Mesenchymal stem cell (in vitro differentiated cells and primary cell): ENCODE measurements at regions not wholly inside any gene's neighbourhood (a gene's known extent, or its start where the extent isn't known, plus 50 kb on each side); places are given as distances from the start of the nearest gene placed in this dataset.
"Not testable (repeated sequence)": the region's sequence is repeated elsewhere in the genome, so short reads cannot be mapped to it uniquely, and the experiment has no call there.

Experiments used
- DNase-seq: peaks from one replicate; pipeline ENCODE4 v3.0.0-alpha.2; 2013
- H2AFZ ChIP-seq: one replicate; pipeline ENCODE4 v1.6.1; 2013; ENCODE audit warnings: low read depth, mild to moderate bottlenecking, control low read depth, inconsistent platforms, low read length, moderate library complexity
- H2AK5ac ChIP-seq: 2 replicates; pipeline ENCODE4 v1.6.1; 2013; ENCODE audit warnings: low read length, moderate library complexity, mild to moderate bottlenecking, inconsistent platforms; ENCODE audit not compliant: severe bottlenecking
- H2BK120ac ChIP-seq: one replicate; pipeline ENCODE4 v1.6.1; 2013; ENCODE audit warnings: low read depth, mild to moderate bottlenecking, inconsistent platforms, low read length, moderate library complexity
- H2BK12ac ChIP-seq, 2 experiments: one replicate each; pipeline ENCODE4 v1.6.1; 2013; ENCODE audit warnings: inconsistent platforms in 2 of 2, low read length in 2 of 2, mild to moderate bottlenecking in 2 of 2, moderate library complexity in 2 of 2, control low read depth in 1 of 2
- H2BK15ac ChIP-seq: one replicate; pipeline ENCODE4 v1.6.1; 2013; ENCODE audit warnings: mild to moderate bottlenecking, low read depth, inconsistent platforms; ENCODE audit not compliant: poor library complexity, severe bottlenecking
- H2BK5ac ChIP-seq: 2 replicates; pipeline ENCODE4 v1.6.1; 2013; ENCODE audit warnings: low read depth, mild to moderate bottlenecking, low read length, control low read depth, inconsistent platforms; ENCODE audit not compliant: poor library complexity, severe bottlenecking
- H3K14ac ChIP-seq, 2 experiments: one replicate each; pipeline ENCODE4 v1.6.1; 2013; ENCODE audit warnings: inconsistent platforms in 2 of 2, low read length in 2 of 2, control low read depth in 1 of 2, mild to moderate bottlenecking in 1 of 2, moderate library complexity in 1 of 2
- H3K18ac ChIP-seq, 2 experiments: one replicate each; pipeline ENCODE4 v1.6.1; 2013; ENCODE audit warnings: inconsistent platforms in 2 of 2, low read length in 2 of 2, control low read depth in 1 of 2, low read depth in 1 of 2, mild to moderate bottlenecking in 1 of 2
- H3K23ac ChIP-seq, 2 experiments: one replicate each; pipeline ENCODE4 v1.6.1; 2013; ENCODE audit warnings: inconsistent platforms in 2 of 2, low read length in 2 of 2, mild to moderate bottlenecking in 2 of 2, moderate library complexity in 2 of 2, control low read depth in 1 of 2
- H3K27ac ChIP-seq: 2 replicates; pipeline ENCODE4 v1.5.1; 2013; ENCODE audit warnings: mild to moderate bottlenecking, moderate library complexity, low read length, control low read depth, inconsistent platforms; ENCODE audit not compliant: poor library complexity, severe bottlenecking
- H3K27me3 ChIP-seq, 2 experiments: 2 replicates each; pipeline versions ENCODE4 v1.6.1 to v1.7.0; 2013; ENCODE audit warnings: low read length in 2 of 2, mild to moderate bottlenecking in 2 of 2, moderate library complexity in 2 of 2, control low read depth in 1 of 2, inconsistent platforms in 1 of 2; ENCODE audit not compliant: control insufficient read depth in 1 of 2, insufficient read depth in 1 of 2
- H3K36me3 ChIP-seq, 2 experiments: 2 replicates each; pipeline versions ENCODE4 v1.6.1 to v1.7.0; 2013; ENCODE audit warnings: low read length in 2 of 2, control low read depth in 1 of 2, inconsistent platforms in 1 of 2, low read depth in 1 of 2, mild to moderate bottlenecking in 1 of 2; ENCODE audit not compliant: insufficient read depth in 2 of 2, control insufficient read depth in 1 of 2
- H3K4ac ChIP-seq, 2 experiments: one replicate each; pipeline ENCODE4 v1.6.1; 2013; ENCODE audit warnings: inconsistent platforms in 2 of 2, low read length in 2 of 2, mild to moderate bottlenecking in 2 of 2, moderate library complexity in 2 of 2, control low read depth in 1 of 2, low read depth in 1 of 2
- H3K4me1 ChIP-seq: 2 replicates; pipeline ENCODE4 v1.6.1; 2013; ENCODE audit warnings: low read depth, low read length, control low read depth; ENCODE audit not compliant: control insufficient read depth, insufficient read depth
- H3K4me2 ChIP-seq: 2 replicates; pipeline ENCODE4 v1.6.1; 2013; ENCODE audit warnings: low read length, mild to moderate bottlenecking, inconsistent platforms; ENCODE audit not compliant: poor library complexity, severe bottlenecking
- H3K4me3 ChIP-seq, 2 experiments: 2 replicates each; pipeline versions ENCODE4 v1.5.1 to v1.7.0; 2013; ENCODE audit warnings: low read length in 2 of 2, mild to moderate bottlenecking in 2 of 2, control low read depth in 1 of 2, low read depth in 1 of 2; ENCODE audit not compliant: insufficient read depth in 1 of 2
- H3K79me1 ChIP-seq: replicated peaks from 2 replicates; pipeline ENCODE4 v1.6.1; 2013; ENCODE audit warnings: mild to moderate bottlenecking, control low read depth, low read length, inconsistent platforms; ENCODE audit not compliant: poor library complexity, severe bottlenecking
- H3K9ac ChIP-seq: 2 replicates; pipeline ENCODE4 v1.7.0; 2013; ENCODE audit warnings: mild to moderate bottlenecking, low read length, moderate library complexity
- H3K9me3 ChIP-seq: 2 replicates; pipeline ENCODE4 v1.7.0; 2013; ENCODE audit warnings: mild to moderate bottlenecking, low read length; ENCODE audit not compliant: control insufficient read depth
- H4K8ac ChIP-seq: one replicate; pipeline ENCODE4 v1.6.1; 2013; ENCODE audit warnings: inconsistent platforms, mild to moderate bottlenecking, low read length, moderate library complexity
- H4K91ac ChIP-seq: one replicate; pipeline ENCODE4 v1.6.1; 2013; ENCODE audit warnings: mild to moderate bottlenecking, low read length, inconsistent platforms
- WGBS: methylation state at CpG from one replicate; pipeline ENCODE4 v1.1.7; 2013; ENCODE audit warnings: mixed read lengths; 5-methylcytosine and 5-hydroxymethylcytosine counted together

- H3K18ac ChIP-seq, H3K36me3 ChIP-seq, H3K9ac ChIP-seq, H3K14ac ChIP-seq, H3K79me1 ChIP-seq, H2AK5ac ChIP-seq, H4K8ac ChIP-seq, H3K4ac ChIP-seq, H4K91ac ChIP-seq, H2BK12ac ChIP-seq, H3K23ac ChIP-seq, H3K27me3 ChIP-seq, DNase-seq, H2AFZ ChIP-seq, H3K27ac ChIP-seq, H3K4me3 ChIP-seq, H2BK120ac ChIP-seq, H3K9me3 ChIP-seq, H2BK5ac ChIP-seq, H3K4me1 ChIP-seq, H3K4me2 ChIP-seq, H2BK15ac ChIP-seq: not testable (repeated sequence)
- WGBS, result 88% methylated on average over 1 of the region's 2 CpGs
Measured at GRCh38 chr4:118530107-118530506, 155.1 kb upstream of the METTL14 start.

GRCh38 chr4:118531947-118532346, 153.2 kb upstream of the METTL14 start:
- H3K79me1 ChIP-seq, H2BK120ac ChIP-seq, H3K18ac ChIP-seq, H2BK15ac ChIP-seq, H3K4me2 ChIP-seq, H2BK12ac ChIP-seq, H2AK5ac ChIP-seq, H4K8ac ChIP-seq, H3K4me3 ChIP-seq, H3K36me3 ChIP-seq, H3K27ac ChIP-seq, H3K27me3 ChIP-seq, H3K9me3 ChIP-seq, H3K4ac ChIP-seq, DNase-seq, H3K23ac ChIP-seq, H3K14ac ChIP-seq, H4K91ac ChIP-seq, H2AFZ ChIP-seq, H2BK5ac ChIP-seq, H3K9ac ChIP-seq, H3K4me1 ChIP-seq: not testable (repeated sequence)

GRCh38 chr4:118535788-118536187, 149.4 kb upstream of the METTL14 start:
- DNase-seq, H3K9me3 ChIP-seq, H4K8ac ChIP-seq, H2AFZ ChIP-seq, H3K4me1 ChIP-seq, H2BK15ac ChIP-seq, H3K4ac ChIP-seq, H4K91ac ChIP-seq, H3K14ac ChIP-seq, H3K27me3 ChIP-seq, H3K27ac ChIP-seq, H2BK120ac ChIP-seq, H3K79me1 ChIP-seq, H2BK12ac ChIP-seq, H3K9ac ChIP-seq, H3K36me3 ChIP-seq, H3K4me3 ChIP-seq, H3K4me2 ChIP-seq, H2AK5ac ChIP-seq, H2BK5ac ChIP-seq, H3K18ac ChIP-seq, H3K23ac ChIP-seq: not testable (repeated sequence)
- WGBS, result no CpG with 5 or more reads among the region's 3 CpGs

- not testable (repeated sequence) for H2BK12ac ChIP-seq, H3K9me3 ChIP-seq, H3K27ac ChIP-seq, H2BK15ac ChIP-seq, H4K8ac ChIP-seq, H4K91ac ChIP-seq, H3K9ac ChIP-seq, H2AFZ ChIP-seq, H2AK5ac ChIP-seq, H3K14ac ChIP-seq, H3K27me3 ChIP-seq, H3K4me1 ChIP-seq, H3K18ac ChIP-seq, H3K79me1 ChIP-seq, H3K23ac ChIP-seq, H2BK5ac ChIP-seq, H2BK120ac ChIP-seq, H3K4me3 ChIP-seq, H3K4me2 ChIP-seq, H3K36me3 ChIP-seq, H3K4ac ChIP-seq
- peak; percentile 36 for DNase-seq
- 86% methylated on average over 1 of the region's 2 CpGs for WGBS
Measured at GRCh38 chr4:118539412-118540077, 145.6 kb upstream of the METTL14 start.
